ENCODE measurements at regions not wholly inside any gene's neighbourhood (a gene's known extent, or its start where the extent isn't known, plus 50 kb on each side); places are given as distances from the start of the nearest gene placed in this dataset.

DNA sequence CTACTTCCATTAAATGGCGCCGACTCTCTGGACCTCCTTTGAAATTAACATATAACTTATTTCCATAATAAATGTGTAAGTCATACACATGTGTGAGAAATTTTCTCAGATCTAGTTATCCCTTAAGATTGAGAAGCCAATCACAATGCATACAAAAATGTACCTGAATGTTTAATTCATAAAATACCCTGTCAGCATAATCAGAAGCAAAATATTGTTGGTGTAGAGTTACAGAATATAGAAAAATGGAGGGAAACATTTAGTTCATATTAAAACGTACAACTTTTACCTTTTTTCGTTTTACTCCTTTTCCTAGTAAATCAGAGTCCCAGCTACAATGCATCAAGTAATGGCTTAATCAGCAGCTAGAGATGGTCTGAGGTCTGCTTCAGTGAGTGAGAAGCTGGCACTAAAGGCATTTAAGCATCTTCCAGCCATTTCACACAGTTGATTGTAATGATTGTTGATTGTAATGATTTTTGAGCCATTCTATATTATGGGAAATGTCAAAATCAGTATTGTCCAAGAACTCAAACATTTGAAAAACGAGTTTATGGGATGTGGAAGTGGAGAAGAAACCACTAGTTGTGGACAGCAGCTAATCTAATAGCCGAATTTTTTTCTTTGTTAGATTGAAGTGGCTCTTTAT is 81.8 kb downstream of the ANXA1 start:
- TF ChIP-seq, protein P1, sequence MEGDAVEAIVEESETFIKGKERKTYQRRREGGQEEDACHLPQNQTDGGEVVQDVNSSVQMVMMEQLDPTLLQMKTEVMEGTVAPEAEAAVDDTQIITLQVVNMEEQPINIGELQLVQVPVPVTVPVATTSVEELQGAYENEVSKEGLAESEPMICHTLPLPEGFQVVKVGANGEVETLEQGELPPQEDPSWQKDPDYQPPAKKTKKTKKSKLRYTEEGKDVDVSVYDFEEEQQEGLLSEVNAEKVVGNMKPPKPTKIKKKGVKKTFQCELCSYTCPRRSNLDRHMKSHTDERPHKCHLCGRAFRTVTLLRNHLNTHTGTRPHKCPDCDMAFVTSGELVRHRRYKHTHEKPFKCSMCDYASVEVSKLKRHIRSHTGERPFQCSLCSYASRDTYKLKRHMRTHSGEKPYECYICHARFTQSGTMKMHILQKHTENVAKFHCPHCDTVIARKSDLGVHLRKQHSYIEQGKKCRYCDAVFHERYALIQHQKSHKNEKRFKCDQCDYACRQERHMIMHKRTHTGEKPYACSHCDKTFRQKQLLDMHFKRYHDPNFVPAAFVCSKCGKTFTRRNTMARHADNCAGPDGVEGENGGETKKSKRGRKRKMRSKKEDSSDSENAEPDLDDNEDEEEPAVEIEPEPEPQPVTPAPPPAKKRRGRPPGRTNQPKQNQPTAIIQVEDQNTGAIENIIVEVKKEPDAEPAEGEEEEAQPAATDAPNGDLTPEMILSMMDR (IDR thresholded peaks at IDR 0.05 in 4 of 5, conservative IDR thresholded peaks at IDR 0.05 in 1 of 5): no peak
- no peak for TF ChIP-seq POLR2A (IDR thresholded peaks at IDR 0.05)

Data from gastrocnemius medialis (tissue), 4 donors.